RPMI7951 (cell line): ENCODE measurements at regions not wholly inside any gene's neighbourhood (a gene's known extent, or its start where the extent isn't known, plus 50 kb on each side); places are given as distances from the start of the nearest gene placed in this dataset.
A peak's percentile ranks its signal among the peaks of the same experiment; 100 is the strongest.
"Not testable (repeated sequence)": the region's sequence is repeated elsewhere in the genome, so short reads cannot be mapped to it uniquely, and the experiment has no call there.

Source experiments
- DNase-seq: peaks from one replicate; pipeline ENCODE4 v3.0.0-alpha.2; 2012; ENCODE audit warnings: low read depth

- DNase-seq = no peak
Observed at GRCh38 chr10:32141018-32141807, 85.0 kb upstream of the KIF5B start.

DNA sequence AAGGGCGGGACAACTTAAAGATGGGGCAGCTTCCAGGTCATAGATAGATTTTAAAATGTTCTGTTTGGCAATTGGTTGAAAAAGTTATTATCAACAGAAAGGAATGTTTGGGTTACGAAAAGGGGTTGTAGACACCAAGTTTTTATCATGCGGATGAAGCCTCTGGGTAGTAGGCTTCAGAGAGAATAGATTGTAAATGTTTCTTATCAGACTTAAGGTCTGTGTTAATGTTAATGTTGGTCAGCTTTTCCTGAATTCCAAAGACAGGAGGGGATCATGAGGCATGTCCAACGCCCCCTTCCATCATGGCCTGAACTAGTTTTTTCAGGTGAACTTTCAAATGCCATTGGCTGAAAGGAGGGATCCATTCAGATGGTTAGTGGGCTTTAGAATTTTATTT, 84.2 kb upstream of the KIF5B start:
- DNase-seq = no peak

- DNase-seq = peak; percentile 96
Observed at GRCh38 chr10:32139223-32140073, 83.2 kb upstream of the KIF5B start.

DNA sequence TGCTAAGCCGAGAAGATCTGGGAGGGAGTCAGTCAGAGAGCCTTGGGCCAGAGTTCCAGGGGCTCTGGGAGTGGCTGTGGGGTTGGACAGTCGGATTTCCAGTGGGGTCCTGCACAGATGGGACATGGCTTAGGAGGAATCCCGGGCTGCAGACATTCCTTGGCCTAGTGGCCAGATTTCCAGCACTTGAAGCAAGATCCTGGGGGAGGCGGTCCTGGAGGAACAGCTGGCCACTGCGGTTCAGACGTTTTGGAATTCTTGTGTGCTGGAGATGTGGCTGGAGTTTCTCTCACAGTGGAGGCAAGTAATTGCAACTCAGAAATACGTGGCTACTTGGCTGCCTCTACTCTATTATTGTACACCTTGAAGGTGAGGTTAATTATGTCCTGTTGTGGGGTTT, 80.7 kb upstream of the KIF5B start:
- DNase-seq = not testable (repeated sequence)

DNA sequence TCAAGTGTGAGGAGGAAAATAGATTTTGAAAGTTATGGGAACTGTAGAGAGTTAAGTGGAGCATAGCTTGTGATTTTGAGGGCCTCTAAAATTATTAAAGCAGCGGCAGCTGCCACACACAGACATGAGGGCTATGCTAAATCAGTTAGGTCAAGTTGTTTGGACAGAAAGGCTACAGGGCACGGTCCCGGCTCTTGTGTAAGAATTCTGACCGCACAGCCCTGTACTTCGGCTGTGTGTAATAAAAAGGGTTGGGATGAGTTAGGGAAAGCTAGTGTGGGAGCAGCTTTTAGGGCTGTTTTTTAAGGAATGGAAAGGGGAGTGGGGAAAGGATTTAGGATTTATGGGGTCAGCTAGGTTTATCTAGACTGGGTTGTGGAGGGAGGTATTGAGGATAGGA, 79.6 kb upstream of the KIF5B start:
- DNase-seq = not testable (repeated sequence)

GRCh38 chr10:32132357-32132946, 76.2 kb upstream of the KIF5B start:
- DNase-seq = no peak

GRCh38 chr10:32131388-32131787, 75.2 kb upstream of the KIF5B start:
- DNase-seq = no peak

- DNase-seq = no peak
Observed at GRCh38 chr10:32130788-32131187, 74.6 kb upstream of the KIF5B start.

- DNase-seq = peak; percentile 15
Observed at GRCh38 chr10:32125023-32125422, 68.8 kb upstream of the KIF5B start.

GRCh38 chr10:32123021-32123420, 66.8 kb upstream of the KIF5B start:
- no peak for DNase-seq

DNA sequence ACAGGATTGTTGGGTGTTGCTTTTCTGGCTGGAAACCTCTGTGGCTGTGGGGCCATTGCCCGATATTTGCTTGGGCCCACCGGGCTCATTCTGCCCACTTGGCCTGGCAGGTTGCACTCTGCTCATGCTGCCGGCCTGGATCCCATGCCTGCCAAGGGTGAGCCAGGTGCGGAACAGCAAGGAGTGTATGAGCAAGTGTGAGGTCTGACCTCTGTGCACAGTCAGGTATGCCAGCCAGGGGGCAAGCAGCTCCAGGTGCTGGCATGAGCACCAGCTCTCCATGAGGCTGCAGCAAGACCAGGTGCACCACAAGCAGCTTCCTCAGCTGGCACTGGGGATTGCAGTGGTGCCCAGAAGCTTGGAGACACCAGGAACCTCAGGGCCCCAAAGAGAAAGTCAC, 65.4 kb upstream of the KIF5B start:
- no peak for DNase-seq

DNA sequence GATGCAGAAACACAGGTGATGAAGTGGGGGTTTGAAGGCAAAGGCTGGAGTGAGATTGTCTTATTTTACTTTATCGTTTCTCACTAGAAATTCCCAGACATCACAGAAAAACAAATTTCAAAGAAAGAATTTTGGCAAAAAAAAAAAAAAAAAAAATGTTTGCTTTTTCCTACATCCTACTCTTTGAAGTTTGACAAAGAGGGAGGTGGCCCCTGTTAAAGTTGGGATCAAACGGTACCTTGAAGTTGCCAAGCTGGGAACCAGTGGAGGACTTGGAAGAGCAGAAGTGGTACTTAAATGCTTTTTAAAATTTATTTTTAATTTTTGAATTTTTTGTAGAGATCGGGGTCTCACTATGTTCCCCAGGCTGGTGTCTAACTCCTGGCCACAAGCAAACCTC, 63.9 kb upstream of the KIF5B start:
- DNase-seq = no peak

DNA sequence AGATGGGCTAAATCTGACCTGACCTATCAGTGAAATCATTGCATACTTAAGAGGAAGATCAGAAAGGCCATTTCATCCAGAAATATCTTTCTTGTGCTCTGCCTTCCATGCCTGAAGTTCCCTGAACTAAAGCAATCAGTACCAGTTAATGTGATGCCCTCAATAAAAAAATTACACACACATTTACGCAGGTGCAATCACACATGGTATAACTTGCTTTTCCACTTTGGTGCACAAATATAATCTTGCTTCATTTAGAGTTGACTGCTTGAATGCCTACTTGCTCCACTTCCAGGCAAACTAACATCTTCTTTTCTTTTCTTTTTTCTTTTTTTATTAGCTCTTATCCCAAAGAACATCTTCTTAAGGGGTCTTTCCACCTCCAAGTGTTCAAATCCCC, 58.3 kb upstream of the KIF5B start:
- no peak for DNase-seq

- peak; percentile 86 for DNase-seq
Observed at GRCh38 chr10:32112055-32112454, 55.8 kb upstream of the KIF5B start.

DNA sequence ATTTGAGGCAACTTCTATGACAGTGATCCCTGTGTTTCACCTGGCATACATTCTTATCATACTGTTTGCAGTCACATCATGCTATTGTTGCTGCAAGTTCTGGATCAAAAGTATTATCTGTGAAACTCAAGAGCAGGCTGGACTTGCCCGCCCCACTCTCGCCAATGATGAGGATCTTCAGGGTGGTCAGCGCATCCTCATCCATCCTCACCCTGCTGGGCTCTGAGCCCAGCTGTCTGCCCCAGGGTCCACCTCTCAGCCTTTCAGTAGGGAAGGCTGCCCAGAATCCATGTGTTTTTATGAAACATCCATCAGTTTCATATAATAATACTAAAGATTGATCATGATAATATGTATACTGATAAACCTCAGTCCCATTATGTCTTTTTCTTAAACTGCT, 55.4 kb upstream of the KIF5B start:
- DNase-seq = peak; percentile 17

DNA sequence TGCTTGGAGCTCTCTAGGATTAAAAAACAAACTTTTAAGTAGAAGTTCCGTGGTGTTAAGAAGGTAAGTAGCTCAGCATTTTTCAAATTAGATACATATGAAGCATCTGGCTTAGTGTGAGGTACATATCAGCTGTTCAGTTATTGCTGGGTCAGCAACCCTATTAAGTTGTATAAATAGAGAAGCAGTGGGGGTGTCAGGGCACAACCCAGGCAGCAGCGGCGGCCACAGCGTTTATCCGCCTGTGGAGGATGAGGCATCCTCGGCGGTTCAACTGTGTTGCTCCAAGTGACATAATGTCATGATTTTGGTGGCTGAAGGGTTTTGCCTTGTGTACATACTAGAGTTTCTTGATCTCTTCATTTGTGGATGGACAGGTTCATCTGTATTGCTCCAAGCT, 54.6 kb upstream of the KIF5B start:
- no peak for DNase-seq

GRCh38 chr10:32109603-32110002, 53.4 kb upstream of the KIF5B start:
- DNase-seq = no peak
